ENCODE measurements at regions not wholly inside any gene's neighbourhood (a gene's known extent, or its start where the extent isn't known, plus 50 kb on each side); places are given as distances from the start of the nearest gene placed in this dataset.

DNA sequence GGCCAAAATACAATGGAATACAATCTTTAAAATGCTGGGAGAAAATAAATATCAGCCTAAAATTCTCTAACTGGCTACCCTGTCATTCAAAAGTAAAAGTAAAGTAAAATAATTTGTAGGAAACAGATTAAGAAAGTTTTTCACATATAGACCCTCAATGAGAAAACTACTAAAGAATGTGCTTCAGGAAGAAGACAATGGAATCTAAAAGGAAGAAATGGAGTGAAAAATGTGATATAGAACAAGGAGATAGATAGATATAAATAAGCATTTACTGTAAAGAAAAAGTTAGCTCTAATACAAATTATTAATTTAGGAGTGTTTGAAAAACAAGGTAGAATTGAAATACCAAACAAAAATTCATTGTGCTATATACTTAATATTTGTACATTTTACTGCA, 368.6 kb upstream of the MPDZ start:
- TF ChIP-seq CEBPB (IDR thresholded peaks at IDR 0.05) (no peak), NFIC (IDR thresholded peaks at IDR 0.05) (no peak)
- TF ChIP-seq, protein P1, sequence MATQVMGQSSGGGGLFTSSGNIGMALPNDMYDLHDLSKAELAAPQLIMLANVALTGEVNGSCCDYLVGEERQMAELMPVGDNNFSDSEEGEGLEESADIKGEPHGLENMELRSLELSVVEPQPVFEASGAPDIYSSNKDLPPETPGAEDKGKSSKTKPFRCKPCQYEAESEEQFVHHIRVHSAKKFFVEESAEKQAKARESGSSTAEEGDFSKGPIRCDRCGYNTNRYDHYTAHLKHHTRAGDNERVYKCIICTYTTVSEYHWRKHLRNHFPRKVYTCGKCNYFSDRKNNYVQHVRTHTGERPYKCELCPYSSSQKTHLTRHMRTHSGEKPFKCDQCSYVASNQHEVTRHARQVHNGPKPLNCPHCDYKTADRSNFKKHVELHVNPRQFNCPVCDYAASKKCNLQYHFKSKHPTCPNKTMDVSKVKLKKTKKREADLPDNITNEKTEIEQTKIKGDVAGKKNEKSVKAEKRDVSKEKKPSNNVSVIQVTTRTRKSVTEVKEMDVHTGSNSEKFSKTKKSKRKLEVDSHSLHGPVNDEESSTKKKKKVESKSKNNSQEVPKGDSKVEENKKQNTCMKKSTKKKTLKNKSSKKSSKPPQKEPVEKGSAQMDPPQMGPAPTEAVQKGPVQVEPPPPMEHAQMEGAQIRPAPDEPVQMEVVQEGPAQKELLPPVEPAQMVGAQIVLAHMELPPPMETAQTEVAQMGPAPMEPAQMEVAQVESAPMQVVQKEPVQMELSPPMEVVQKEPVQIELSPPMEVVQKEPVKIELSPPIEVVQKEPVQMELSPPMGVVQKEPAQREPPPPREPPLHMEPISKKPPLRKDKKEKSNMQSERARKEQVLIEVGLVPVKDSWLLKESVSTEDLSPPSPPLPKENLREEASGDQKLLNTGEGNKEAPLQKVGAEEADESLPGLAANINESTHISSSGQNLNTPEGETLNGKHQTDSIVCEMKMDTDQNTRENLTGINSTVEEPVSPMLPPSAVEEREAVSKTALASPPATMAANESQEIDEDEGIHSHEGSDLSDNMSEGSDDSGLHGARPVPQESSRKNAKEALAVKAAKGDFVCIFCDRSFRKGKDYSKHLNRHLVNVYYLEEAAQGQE (IDR thresholded peaks at IDR 0.05; ENCODE audit: low read depth): no peak
- TF ChIP-seq, protein P2, sequence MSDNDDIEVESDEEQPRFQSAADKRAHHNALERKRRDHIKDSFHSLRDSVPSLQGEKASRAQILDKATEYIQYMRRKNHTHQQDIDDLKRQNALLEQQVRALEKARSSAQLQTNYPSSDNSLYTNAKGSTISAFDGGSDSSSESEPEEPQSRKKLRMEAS (IDR thresholded peaks at IDR 0.05): no peak
